Activated CD8-positive, alpha-beta T cell treated with anti-CD3 and anti-CD28 coated beads for 36 hours (primary cell): ENCODE measurements at regions not wholly inside any gene's neighbourhood (a gene's known extent, or its start where the extent isn't known, plus 50 kb on each side); places are given as distances from the start of the nearest gene placed in this dataset.

ENCODE experiments used
- ATAC-seq: fragments of 200-7000 bp; cut with Tn5 transposase; one replicate; pipeline ENCODE4 v1.10.0; 2021; ENCODE audit warnings: mild to moderate bottlenecking, moderate library complexity
- CTCF ChIA-PET: fragments of 350-600 bp; sonication (Branson Sonifier 250); formaldehyde crosslinking; loops from one replicate; lab custom pipeline; 2021; ENCODE audit warnings: antibody characterized with exemption; lab: Charles Lee
- POLR2A ChIA-PET: fragments of 350-600 bp; sonication (Branson Sonifier 250); formaldehyde crosslinking; loops from one replicate; lab custom pipeline; 2021; ENCODE audit warnings: antibody characterized with exemption; lab: Charles Lee
- DNase-seq: peaks from one replicate; pipeline ENCODE4 v3.0.0-alpha.2; 2020
- H3K27ac Mint-ChIP-seq: one replicate; pipeline ENCODE4 v1.8.0; 2021; ENCODE audit warnings: mild to moderate bottlenecking, mixed read lengths
- H3K27me3 Mint-ChIP-seq: one replicate; pipeline ENCODE4 v1.8.0; 2021; ENCODE audit warnings: mixed read lengths
- H3K36me3 Mint-ChIP-seq: one replicate; pipeline ENCODE4 v1.8.0; 2021; ENCODE audit warnings: low read depth, mixed read lengths
- H3K4me1 Mint-ChIP-seq: one replicate; pipeline ENCODE4 v1.8.0; 2021; ENCODE audit warnings: low read depth, mixed read lengths
- H3K4me3 Mint-ChIP-seq: one replicate; pipeline ENCODE4 v1.8.0; 2021; ENCODE audit warnings: mild to moderate bottlenecking, moderate library complexity, mixed read lengths
- H3K9me3 Mint-ChIP-seq: one replicate; pipeline ENCODE4 v1.8.0; 2021; ENCODE audit warnings: mixed read lengths
- CTCF ChIP-seq: fragments of 200-600 bp; IDR thresholded peaks from one replicate; pipeline ENCODE4 v1.8.0; 2022; ENCODE audit warnings: antibody characterized with exemption, mild to moderate bottlenecking
- intact Hi-C: fragments of 100-400 bp; cut with micrococcal nuclease; formaldehyde crosslinking; loops from one replicate; pipeline ENCODE4 v1.10.0; 2022

GRCh38 chr4:4808086-4808485, 51.4 kb upstream of the MSX1 start:
- no peak for TF ChIP-seq CTCF
- no peak overlapping the region for H3K27ac Mint-ChIP-seq
- peaks cover 11% of the 10 kb centered on the region for H3K27me3 Mint-ChIP-seq
- no peaks in the 10 kb centered on the region for H3K36me3 Mint-ChIP-seq
- POLR2A ChIA-PET = no interaction called here
- no peak overlapping the region for H3K4me3 Mint-ChIP-seq
- H3K4me1 Mint-ChIP-seq = no peaks in the 10 kb centered on the region
- intact Hi-C loops = no loop called here
- no peak for DNase-seq
- ATAC-seq = no peak
- CTCF ChIA-PET = no interaction called here
- peaks cover 4% of the 10 kb centered on the region for H3K9me3 Mint-ChIP-seq

- H3K36me3 Mint-ChIP-seq = no peaks in the 10 kb centered on the region
- no peak for DNase-seq
- no peak for ATAC-seq
- ChIA-PET CTCF (no interaction called here), POLR2A (no interaction called here)
- H3K27me3 Mint-ChIP-seq = peaks cover 2% of the 10 kb centered on the region
- TF ChIP-seq CTCF = no peak
- peaks cover 7% of the 10 kb centered on the region for H3K9me3 Mint-ChIP-seq
- H3K27ac Mint-ChIP-seq = no peak overlapping the region
- H3K4me1 Mint-ChIP-seq = no peaks in the 10 kb centered on the region
- H3K4me3 Mint-ChIP-seq = no peak overlapping the region
- intact Hi-C loops = no loop called here
These were observed 53.6 kb upstream of the MSX1 start for GRCh38 chr4:4805887-4806286.

- intact Hi-C loops = no loop called here
- Mint-ChIP-seq H3K4me3 (no peak overlapping the region), H3K27ac (no peak overlapping the region), H3K27me3 (peaks cover 2% of the 10 kb centered on the region), H3K36me3 (no peaks in the 10 kb centered on the region), H3K9me3 (peaks cover 7% of the 10 kb centered on the region), H3K4me1 (no peaks in the 10 kb centered on the region)
- TF ChIP-seq CTCF = no peak
- ChIA-PET CTCF (no interaction called here), POLR2A (no interaction called here)
- no peak for ATAC-seq
- no peak for DNase-seq
These were observed 55.6 kb upstream of the MSX1 start for GRCh38 chr4:4803912-4804296.

- H3K4me1 Mint-ChIP-seq = no peaks in the 10 kb centered on the region
- H3K4me3 Mint-ChIP-seq = no peak overlapping the region
- TF ChIP-seq CTCF = no peak
- POLR2A ChIA-PET = no interaction called here
- no peak for ATAC-seq
- H3K27ac Mint-ChIP-seq = no peak overlapping the region
- intact Hi-C loops = no loop called here
- no peak for DNase-seq
- no peaks in the 10 kb centered on the region for H3K36me3 Mint-ChIP-seq
- peaks cover 2% of the 10 kb centered on the region for H3K27me3 Mint-ChIP-seq
- CTCF ChIA-PET = no interaction called here
- peaks cover 7% of the 10 kb centered on the region for H3K9me3 Mint-ChIP-seq
These were observed 56.1 kb upstream of the MSX1 start for GRCh38 chr4:4803216-4803911.

- ChIA-PET CTCF (no interaction called here), POLR2A (no interaction called here)
- no peak for TF ChIP-seq CTCF
- Mint-ChIP-seq H3K36me3 (no peaks in the 10 kb centered on the region), H3K27ac (no peak overlapping the region), H3K27me3 (peaks cover 2% of the 10 kb centered on the region), H3K4me3 (no peak overlapping the region), H3K9me3 (peaks cover 13% of the 10 kb centered on the region), H3K4me1 (no peaks in the 10 kb centered on the region)
- no peak for ATAC-seq
- intact Hi-C loops = no loop called here
- no peak for DNase-seq
These were observed 58.6 kb upstream of the MSX1 start for GRCh38 chr4:4800646-4801408.
